NCI-H460 (cell line): ENCODE measurements at regions not wholly inside any gene's neighbourhood (a gene's known extent, or its start where the extent isn't known, plus 50 kb on each side); places are given as distances from the start of the nearest gene placed in this dataset.
"Not testable (repeated sequence)": the region's sequence is repeated elsewhere in the genome, so short reads cannot be mapped to it uniquely, and the experiment has no call there.

Source experiments
- DNase-seq: peaks from one replicate; pipeline ENCODE4 v3.0.0-alpha.2; 2016; ENCODE audit warnings: low read depth; ENCODE audit errors: extremely low read depth

DNA sequence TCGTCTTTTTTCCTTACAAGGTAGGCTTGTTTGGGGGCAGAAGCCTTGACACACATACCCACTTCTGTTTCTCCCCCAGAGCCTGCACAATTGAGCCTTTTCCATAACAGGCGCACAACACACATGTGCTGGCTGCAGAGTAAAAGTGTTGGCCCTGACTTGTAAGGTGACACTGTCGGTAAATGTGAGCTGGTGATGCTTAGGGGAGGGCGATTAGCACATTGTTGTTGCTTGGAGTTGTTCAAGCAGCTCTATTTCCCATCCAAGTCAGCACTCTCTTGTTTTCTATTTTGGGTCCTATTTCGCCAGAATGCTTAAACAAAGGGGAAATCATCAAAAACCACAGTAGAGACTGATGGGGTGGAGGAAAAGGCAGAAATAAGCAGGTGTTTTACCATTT is 51.9 kb upstream of the PTPRJ start:
- DNase-seq: no peak

DNA sequence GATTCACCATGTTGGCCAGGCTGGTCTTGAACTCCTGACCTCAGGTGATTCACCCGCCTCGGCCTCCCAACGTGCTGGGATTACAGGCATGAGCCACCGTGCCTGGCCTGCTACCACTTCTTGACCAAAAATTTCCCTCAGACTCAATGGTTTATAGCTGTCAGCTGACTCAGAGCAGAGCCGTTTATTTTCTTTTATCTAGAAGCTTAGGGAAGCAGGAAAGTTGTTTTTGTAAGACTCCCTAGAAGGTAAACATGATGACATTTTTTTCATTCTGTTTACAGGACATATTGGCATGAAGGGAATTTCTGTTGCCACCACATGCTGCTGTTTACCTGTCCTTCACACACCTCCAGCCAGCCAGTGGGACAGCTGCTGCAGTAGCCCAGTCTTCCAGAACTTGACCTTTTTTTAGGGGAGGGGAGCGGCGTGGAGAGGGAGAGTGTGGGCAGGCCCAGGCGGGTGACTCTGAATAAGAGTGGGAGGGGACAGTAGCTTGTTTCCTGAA is 56.1 kb upstream of the PTPRJ start:
- no peak for DNase-seq

DNA sequence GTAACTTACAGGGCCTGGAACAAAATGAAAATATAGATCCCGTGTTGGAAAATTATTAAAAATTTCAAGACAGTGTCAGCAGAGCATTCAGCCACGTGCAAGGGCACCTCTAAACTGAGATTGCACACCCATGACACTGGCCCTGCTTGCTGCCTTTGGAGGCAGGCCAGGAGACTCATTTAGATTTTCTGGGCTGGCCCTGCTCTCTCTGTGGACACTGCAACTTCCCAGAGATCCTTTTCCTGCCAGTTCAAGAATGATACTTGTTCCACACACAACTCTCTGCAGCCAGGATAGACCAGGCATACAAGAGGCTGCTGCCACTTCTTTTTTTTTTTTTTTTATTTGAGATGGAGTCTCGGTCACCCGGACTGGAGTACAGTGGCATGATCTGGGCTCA is 56.7 kb upstream of the PTPRJ start:
- DNase-seq: no peak

DNA sequence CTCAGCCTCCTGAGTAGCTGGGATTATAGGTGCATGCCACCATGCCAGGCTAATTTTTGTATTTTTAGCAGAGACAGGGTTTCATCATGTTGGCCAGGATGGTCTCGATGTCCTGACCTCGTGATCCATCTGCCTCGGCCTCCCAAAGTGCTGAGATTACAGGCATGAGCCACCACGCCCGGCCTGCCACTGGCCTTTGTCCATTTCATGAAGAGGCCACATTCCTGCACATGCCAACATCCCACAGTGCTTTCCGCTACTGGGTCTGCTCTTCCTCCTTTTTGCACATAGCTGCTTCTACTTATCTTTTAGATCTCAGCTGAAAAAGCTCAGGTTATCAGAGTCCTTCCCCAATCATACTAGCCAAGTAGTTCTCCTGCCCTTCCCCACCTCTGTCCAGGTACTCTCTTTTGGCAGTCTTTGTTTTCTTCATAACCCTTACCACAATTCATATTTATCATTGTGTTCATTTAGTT is 59.2 kb upstream of the PTPRJ start:
- not testable (repeated sequence) for DNase-seq

DNA sequence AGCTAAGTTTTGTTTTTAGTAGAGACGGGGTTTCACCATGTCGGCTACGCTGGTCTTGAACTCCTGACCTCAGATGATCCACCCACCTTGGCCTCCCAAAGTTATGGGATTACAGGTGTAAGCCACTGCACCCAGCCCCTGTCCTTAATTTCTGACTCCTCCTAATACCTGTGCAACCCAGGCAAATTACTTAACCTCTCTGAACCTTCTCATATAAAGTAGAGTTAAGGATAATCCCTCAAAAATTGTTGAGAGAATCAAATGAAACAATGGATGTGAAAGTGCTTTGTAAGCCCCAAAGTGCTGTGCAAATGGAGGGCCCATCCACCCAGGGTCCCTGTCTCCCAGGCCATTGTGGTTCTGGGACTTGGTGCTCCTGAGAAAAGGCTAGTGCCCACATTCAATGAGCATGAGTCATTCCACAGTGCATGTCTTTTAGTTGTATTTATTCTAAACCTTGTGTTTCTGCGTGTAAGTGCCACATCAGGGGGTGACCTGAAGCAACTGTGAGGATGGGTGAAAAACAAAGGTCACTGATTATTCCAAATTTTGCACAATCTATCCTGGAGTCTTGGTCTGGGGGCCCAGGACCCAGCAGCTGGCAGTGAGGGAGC is 61.4 kb upstream of the PTPRJ start:
- no peak for DNase-seq

DNA sequence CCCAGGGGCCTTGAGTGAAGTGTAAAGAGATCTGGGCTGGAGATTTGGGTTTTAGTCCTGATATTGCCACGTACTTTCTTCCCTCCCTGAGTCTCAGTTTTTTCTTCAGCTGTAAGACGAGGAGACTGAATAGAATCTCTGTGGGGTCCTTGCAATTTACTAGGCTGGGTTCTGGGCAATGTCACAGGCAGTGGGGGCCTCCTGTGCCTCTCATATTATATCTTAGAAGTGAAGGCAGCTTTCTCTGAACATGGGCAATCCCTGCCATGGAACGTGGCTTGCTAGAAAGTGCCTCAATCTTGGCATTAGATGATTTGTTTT is 62.0 kb upstream of the PTPRJ start:
- DNase-seq: no peak

DNA sequence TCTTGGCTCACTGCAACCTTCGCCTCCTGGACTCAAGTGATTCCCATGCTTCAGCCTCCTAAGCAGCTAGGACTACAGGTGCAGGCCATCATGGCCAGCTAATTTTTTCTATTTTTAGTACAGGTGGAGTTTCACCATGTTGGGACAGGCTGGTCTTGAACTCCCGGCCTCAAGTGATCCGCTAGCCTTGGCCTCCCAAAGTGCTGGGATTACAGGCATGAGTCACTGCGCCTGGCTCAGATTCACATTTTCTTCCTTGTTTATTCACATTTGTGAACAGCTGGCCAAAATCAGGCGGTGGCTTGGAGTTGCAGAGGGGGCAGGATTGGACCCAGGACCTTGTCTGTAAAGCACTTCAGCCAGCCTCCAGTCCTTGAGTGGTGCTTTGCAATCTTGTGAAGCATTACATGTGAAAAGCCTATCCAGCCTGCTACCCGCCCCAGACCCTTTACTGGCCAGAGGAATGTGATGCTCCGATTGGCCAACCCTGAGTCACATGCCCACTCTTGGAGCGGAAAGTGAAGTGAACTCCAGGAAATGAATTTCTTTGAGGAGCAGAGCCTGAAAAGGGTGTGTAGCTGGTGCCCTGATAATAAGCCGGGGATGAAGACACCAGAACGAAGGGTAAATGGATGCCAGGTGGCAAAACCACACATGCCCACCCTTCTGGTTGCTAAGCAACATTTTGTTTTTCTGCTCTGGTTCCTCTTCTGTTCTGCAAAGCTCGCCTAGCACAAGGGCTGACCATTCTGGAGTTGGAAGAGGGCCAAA is 62.6 kb upstream of the PTPRJ start:
- peak; percentile 80 for DNase-seq

DNA sequence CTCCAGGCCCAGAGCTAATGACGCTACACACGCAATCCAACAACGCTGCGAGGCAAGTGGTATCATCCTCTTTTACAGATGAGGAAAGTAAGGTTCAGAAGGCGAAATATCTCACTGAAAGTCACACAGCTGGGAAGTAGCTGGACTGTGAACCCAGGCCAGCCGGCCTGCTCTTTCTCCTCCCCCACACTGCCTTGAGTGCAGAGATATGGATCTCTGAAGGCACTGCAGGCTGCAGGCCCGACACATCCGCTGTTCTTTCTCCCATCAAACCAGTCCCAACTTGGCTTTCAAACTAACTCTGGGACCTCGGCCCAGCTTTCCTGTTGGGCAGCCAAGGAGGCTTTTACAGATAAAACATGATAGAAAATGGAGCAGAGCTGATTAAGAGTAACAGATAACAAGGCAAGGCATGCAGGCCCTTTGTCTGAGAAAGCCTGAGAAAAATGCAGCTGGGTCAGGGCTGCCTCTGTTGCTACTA is 64.0 kb upstream of the PTPRJ start:
- DNase-seq: no peak

DNA sequence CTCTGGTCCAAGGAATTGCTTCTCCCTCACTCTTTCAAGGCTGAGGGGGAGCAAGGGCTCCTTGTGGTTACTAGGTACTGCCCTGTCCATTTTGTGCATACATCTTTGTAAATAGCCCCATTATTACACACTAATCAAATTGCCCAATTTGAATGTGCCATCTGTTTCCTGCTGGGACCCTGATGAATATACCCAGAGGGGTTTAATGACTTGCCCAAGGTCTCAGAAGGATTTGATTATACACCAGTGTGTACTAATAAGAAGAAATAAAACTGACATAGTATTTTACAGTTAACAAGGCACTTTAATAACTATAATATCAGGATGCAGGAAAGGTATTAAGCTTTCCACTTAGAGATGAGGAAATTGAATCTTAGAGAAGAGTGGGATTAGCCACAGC is 64.6 kb upstream of the PTPRJ start:
- DNase-seq: no peak

DNA sequence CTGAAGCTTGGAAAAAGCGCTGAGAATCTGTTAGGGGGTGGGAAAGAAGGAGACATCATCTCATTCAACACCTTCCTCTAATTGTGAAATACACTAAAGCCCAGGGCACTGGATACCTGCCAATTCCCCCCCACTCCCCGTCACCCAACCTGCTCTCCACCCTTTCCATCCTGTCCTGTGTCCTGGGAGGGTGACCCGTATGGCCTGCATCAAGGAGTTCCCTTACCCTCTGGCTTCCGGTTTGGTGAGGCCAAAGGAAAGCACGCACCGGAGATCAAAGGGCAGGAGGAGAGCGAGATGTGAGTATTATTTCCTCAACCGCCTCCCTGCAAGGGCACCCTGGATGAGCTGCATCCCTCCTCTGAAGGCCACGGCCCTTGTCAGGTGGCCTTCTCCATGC is 65.0 kb upstream of the PTPRJ start:
- no peak for DNase-seq

DNA sequence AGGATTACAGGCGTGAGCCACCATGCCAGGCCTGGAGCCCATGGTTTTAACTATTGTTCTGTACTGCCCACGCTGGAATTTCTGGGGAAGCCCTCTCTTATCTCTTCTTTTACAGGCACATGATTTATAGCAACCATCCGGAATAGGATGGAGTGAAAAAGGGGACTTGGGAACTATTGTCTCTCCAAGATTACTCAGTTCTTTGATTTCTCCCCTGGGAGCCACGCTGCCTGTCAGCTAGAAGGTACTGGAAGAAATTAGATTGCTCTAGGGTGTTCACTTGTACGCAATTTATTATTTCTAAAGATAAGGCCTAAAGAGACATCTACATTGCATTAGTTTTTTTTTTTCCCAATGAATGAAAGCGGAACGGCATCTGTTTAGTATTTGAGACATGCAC is 65.6 kb upstream of the PTPRJ start:
- no peak for DNase-seq

DNA sequence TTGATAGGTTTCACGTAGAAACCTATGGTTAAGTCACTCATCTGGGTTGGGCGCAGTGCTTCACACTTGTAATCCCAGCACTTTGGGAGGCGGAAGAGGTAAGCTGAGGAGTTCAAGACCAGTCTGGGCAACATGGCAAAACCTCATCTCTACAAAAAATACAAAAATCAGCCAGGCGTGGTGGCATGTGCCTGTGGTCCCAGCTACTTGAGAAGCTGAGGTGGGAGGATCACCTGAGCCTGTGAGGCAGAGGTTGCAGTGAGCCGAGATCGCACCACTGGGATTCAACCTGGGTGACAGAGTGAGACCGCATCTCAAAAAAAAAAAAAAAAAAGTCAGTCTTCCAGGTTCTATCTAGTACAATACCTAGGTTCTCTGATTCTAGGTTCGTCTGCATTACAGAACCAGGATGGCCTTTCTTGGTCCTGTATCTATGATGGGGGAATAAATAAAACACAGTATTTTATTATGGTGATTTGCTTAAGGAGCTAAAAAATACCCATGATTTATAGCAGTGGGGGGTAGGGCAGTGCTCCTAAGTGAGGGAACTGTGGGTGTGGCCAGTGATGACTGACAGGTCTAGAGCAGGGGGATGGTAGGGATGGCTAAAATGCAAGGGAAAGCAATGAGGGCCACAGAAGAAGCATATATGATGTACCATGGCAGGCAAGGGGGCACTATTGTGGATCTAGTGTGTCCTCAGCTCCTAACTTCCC is 65.5 kb upstream of the NUP160 start:
- no peak for DNase-seq

DNA sequence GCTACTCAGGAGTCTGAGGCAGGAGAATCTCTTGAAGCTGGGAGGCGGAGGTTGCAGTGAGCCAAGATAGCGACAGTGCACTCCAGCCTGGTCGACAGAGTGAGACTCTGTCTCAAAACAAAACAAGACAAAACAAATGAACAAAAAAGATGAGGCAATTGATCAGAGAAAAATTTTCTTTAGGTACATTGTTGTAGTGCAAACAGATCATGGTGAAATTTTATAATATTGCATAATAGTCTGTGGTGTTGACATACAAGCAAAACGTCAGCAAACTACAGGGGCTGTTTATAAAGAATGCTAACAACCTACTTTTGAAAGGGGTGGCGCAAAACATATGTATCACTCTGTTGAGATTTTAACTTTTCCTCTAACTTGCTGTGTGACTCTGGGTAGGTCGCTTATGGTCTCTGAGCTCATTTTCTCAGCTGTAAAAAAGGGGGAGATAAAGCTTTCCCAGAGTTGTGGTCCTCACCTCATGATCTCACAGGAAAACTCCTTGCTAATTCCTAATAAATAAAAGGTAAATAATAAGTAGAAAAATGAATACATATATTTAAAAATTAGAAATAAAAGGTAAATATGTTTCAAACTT is 64.8 kb upstream of the NUP160 start:
- DNase-seq: no peak

DNA sequence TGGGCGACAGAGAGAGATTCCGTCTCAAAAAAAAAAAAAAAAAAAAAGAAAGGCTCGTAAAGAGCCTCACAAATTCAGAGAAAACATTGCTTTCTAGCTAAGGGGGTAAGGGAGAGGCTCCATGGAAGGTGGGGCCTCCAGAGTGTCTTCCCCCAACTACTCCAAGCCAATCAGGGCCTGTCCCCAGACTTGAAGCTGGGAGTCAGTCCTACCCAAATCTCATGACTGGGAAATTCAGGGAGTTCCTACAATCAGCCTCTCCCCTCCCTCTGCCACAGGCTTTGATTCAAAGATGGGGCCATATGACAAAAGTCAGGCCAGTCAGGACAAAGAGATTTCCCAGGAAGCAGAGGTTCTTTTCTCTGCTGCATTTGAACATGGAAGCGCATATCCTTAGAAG is 63.0 kb upstream of the NUP160 start:
- DNase-seq: no peak

DNA sequence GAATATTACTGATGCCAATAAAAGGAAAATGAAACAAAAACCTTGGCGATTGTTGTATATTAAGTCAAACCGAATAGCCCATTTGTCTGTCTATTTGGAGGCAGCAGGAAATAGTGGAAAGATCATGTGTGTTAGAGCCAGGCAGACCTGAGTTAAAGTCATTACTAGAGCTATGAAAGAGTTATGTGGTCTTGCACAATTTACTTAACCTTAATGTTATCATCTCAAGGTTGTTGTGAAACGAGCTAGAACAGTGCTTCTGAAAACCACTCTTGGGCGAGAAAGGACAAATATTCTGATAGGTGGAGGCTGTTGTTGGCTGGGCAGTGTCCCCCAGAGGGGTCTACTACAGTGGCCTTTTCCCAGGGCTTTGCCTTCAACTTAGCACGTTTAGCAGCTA is 60.0 kb upstream of the NUP160 start:
- DNase-seq: no peak

DNA sequence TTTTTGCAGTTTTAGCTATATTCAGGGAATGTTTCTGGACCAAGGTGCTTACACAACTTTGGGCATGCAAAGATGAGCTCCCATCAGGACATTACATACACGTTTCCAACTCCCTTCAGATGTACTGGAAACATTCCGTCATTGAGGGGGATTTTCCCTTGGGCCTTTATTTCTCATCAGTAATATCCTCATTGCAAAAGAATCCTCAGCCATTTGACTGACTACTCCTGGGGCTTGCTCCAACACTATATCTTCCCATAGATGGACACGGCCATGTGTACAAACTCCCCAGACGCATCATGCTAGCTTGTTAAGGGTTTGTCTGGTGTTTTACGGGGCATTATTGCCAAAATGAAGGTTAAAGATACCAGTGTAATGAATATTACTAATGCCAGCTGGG is 59.3 kb upstream of the NUP160 start:
- no peak for DNase-seq

DNA sequence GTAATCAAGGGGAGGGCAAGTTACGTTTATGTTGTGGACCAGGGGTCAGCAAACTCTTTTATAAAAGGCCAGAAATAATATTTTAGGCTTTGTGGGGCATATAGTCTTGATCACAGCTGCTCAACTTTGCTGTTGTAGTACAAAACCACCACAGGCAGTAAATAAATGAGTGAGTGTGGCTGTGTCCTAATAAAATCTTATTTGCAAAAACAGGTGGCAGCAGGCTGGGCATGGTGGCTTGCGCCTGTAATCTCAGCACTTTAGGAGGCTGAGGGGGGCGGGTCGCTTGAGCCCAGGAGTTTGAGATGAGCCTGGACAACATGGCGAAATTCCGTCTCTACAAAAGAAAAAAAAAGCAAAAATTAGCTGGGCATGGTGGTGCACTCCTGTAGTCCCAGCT is 57.9 kb upstream of the NUP160 start:
- no peak for DNase-seq

DNA sequence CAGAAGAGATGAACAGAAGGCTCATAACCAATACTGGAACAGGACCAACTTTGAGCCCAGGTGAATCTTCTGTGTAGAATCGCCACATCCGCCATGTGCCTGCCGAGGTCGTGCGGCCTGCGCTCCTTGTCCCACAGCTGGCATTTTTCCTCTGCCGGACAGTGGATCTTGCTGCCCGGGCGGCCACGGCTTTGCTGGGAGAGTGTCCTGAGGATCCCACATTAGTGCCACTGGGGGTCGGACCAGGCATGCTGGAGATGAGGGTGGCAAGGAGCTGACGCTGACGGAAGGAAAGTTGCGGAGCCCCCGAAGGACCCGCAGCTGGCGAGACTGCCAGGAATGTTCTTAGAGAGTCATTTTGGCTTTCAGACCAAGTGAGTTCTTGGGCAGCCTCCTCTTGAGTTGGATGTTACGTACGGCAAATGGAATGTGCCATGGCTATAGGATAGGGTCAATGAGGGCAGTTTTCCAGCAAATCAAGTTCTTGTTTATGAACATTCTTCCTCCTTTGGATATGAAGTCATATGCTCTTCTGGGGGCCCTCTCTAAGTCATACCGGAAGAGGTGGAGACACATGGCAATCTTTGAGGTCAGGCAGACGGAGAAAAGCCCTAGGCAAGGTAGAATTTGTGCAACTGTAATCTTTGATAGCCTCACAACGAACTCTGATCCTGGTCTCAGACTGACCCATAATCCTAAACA is 57.4 kb upstream of the NUP160 start:
- no peak for DNase-seq

DNA sequence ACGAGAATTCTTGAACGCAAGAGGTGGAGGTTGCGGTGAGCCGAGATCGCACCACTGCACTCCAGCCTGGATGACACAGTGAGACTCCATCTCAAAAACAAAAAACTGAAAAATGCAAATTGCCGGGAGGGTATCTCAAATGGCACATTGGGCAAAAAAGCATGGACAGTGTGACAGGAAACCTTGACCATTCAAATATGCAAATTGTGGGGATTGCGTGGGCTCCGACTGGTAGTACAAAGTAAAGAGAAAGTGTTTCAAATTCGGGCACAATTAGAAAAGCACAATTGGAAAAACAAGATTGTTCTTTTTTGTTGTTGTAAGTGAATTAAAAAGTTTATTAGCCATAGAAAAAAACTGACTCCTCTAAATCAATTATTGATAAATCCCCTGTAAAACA is 56.7 kb upstream of the NUP160 start:
- DNase-seq: no peak

DNA sequence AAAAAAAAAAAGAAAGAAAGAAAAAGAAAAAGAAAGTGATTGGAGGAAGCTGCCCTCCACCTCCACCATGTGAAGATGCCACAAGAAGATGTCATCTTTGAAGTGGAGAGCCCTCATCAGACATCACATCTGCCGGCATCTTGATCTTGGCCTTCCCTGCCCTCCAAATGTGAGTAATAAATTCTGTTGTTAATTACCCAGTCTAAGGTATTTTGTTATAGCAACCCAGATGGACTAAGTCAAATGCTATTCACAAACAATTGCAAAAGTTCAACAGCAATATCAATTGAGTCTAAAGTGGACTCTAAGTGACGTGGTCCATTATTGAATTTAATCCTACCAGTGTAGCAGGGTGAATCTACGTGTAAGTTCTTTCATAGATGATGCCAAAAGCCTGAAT is 55.9 kb upstream of the NUP160 start:
- DNase-seq: no peak

DNA sequence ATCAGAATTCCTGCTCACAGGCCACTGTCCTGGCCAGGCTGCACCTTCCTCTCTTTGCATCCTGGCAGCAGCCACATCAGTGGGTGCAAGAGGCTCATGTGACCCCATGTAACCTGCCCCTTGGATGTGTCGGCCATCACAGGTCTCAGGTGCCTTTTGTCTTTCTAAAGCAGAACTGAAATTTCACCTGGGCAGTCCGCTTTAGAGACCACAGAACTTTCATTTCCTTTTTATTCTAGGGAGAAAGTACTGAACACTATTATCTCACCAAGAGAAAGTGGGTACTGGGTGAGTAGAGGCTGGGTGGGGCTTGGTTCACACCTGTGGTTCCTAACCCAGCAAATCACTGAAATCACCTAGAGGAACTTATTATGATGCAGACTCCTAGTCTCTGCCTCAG is 51.7 kb upstream of the NUP160 start:
- DNase-seq: no peak
